ACC112 (cell line): ENCODE measurements at regions not wholly inside any gene's neighbourhood (a gene's known extent, or its start where the extent isn't known, plus 50 kb on each side); places are given as distances from the start of the nearest gene placed in this dataset.
"Not testable (repeated sequence)": the region's sequence is repeated elsewhere in the genome, so short reads cannot be mapped to it uniquely, and the experiment has no call there.

ENCODE experiments used
- H2AFZ ChIP-seq: fragments of 200-600 bp; sonication (generic); one replicate; pipeline ENCODE4 v1.6.0; 2017; ENCODE audit warnings: antibody characterized with exemption, low read length; ENCODE audit not compliant: unreplicated experiment
- H3K27ac ChIP-seq: fragments of 200-600 bp; sonication (generic); 2 replicates; pipeline ENCODE4 v1.5.1; 2014; ENCODE audit warnings: low read depth, mild to moderate bottlenecking, antibody characterized with exemption, low read length, moderate library complexity
- H3K27me3 ChIP-seq: fragments of 200-600 bp; sonication (generic); 2 replicates; pipeline ENCODE4 v1.6.1; 2014; ENCODE audit warnings: mild to moderate bottlenecking, antibody characterized with exemption, low read length, moderate library complexity, mixed read lengths; ENCODE audit not compliant: insufficient read depth
- H3K36me3 ChIP-seq: fragments of 200-600 bp; sonication (generic); 2 replicates; pipeline ENCODE4 v1.6.1; 2016; ENCODE audit warnings: mild to moderate bottlenecking, antibody characterized with exemption, low read length, moderate library complexity, mixed read lengths; ENCODE audit not compliant: insufficient read depth
- H3K4me1 ChIP-seq: fragments of 200-600 bp; sonication (generic); one replicate; pipeline ENCODE4 v1.6.1; 2016; ENCODE audit warnings: low read length, mixed read lengths; ENCODE audit not compliant: insufficient read depth, unreplicated experiment, control insufficient read depth
- H3K4me3 ChIP-seq: fragments of 200-600 bp; sonication (generic); 2 replicates; pipeline ENCODE4 v1.5.1; 2014; ENCODE audit warnings: mild to moderate bottlenecking, low read depth, low read length
- H3K79me2 ChIP-seq: fragments of 200-600 bp; sonication (generic); one replicate; pipeline ENCODE4 v1.6.0; 2016; ENCODE audit warnings: low read length; ENCODE audit not compliant: control insufficient read depth, unreplicated experiment, insufficient read depth

GRCh38 chrX:116290359-116290758 is 119.8 kb downstream of the AGTR2 start:
- Histone ChIP-seq H3K27ac (no peak overlapping the region), H2AFZ (no peak overlapping the region), H3K79me2 (no peaks in the 10 kb centered on the region), H3K4me1 (peaks cover 4% of the 10 kb centered on the region), H3K4me3 (no peak overlapping the region), H3K27me3 (no peaks in the 10 kb centered on the region), H3K36me3 (no peaks in the 10 kb centered on the region)

GRCh38 chrX:116292183-116292582 is 121.6 kb downstream of the AGTR2 start:
- H3K79me2 ChIP-seq, result no peaks in the 10 kb centered on the region
- no peak overlapping the region for H3K4me3 ChIP-seq
- peaks cover 3% of the 10 kb centered on the region for H3K4me1 ChIP-seq
- H3K27me3 ChIP-seq, result no peaks in the 10 kb centered on the region
- no peaks in the 10 kb centered on the region for H3K36me3 ChIP-seq
- no peak overlapping the region for H3K27ac ChIP-seq
- H2AFZ ChIP-seq, result no peak overlapping the region

GRCh38 chrX:116298956-116299355 is 128.4 kb downstream of the AGTR2 start:
- Histone ChIP-seq H3K27me3 (no peaks in the 10 kb centered on the region), H3K4me3 (no peak overlapping the region), H3K79me2 (no peaks in the 10 kb centered on the region), H3K36me3 (no peaks in the 10 kb centered on the region), H3K27ac (no peak overlapping the region), H3K4me1 (no peaks in the 10 kb centered on the region), H2AFZ (no peak overlapping the region)

GRCh38 chrX:116306218-116306617 is 130.2 kb upstream of the SLC6A14 start:
- H3K36me3 ChIP-seq, result no peaks in the 10 kb centered on the region
- H3K4me3 ChIP-seq, result no peak overlapping the region
- H2AFZ ChIP-seq, result no peak overlapping the region
- no peaks in the 10 kb centered on the region for H3K27me3 ChIP-seq
- no peaks in the 10 kb centered on the region for H3K4me1 ChIP-seq
- no peak overlapping the region for H3K27ac ChIP-seq
- H3K79me2 ChIP-seq, result no peaks in the 10 kb centered on the region

- Histone ChIP-seq H3K27ac (no peak overlapping the region), H3K4me3 (no peak overlapping the region)
Measured at GRCh38 chrX:116317409-116317808, 119.0 kb upstream of the SLC6A14 start.

GRCh38 chrX:116318672-116319071 is 117.7 kb upstream of the SLC6A14 start:
- H3K36me3 ChIP-seq, result no peaks in the 10 kb centered on the region
- no peak overlapping the region for H3K27ac ChIP-seq
- no peaks in the 10 kb centered on the region for H3K27me3 ChIP-seq
- H3K4me1 ChIP-seq, result peaks cover 2% of the 10 kb centered on the region
- no peaks in the 10 kb centered on the region for H3K79me2 ChIP-seq
- H2AFZ ChIP-seq, result no peak overlapping the region
- H3K4me3 ChIP-seq, result no peak overlapping the region

More at GRCh38 chrX:116317409-116317808, 119.0 kb upstream of the SLC6A14 start:
- Histone ChIP-seq H3K4me1 (peaks cover 2% of the 10 kb centered on the region), H3K36me3 (no peaks in the 10 kb centered on the region), H2AFZ (no peak overlapping the region), H3K79me2 (no peaks in the 10 kb centered on the region), H3K27me3 (no peaks in the 10 kb centered on the region)

- Histone ChIP-seq H3K4me3 (no peak overlapping the region), H3K79me2 (no peaks in the 10 kb centered on the region), H3K27me3 (no peaks in the 10 kb centered on the region), H3K4me1 (peaks cover 2% of the 10 kb centered on the region), H3K36me3 (no peaks in the 10 kb centered on the region), H2AFZ (no peak overlapping the region), H3K27ac (no peak overlapping the region)
Measured at GRCh38 chrX:116321711-116322110, 114.7 kb upstream of the SLC6A14 start.

- H3K4me1 ChIP-seq, H2AFZ ChIP-seq, H3K79me2 ChIP-seq: not testable (repeated sequence)
Measured at GRCh38 chrX:116332026-116332425, 104.4 kb upstream of the SLC6A14 start.

GRCh38 chrX:116334797-116335196 is 101.6 kb upstream of the SLC6A14 start:
- not testable (repeated sequence) for H3K4me1 ChIP-seq, H3K36me3 ChIP-seq, H2AFZ ChIP-seq, H3K27ac ChIP-seq, H3K4me3 ChIP-seq, H3K79me2 ChIP-seq, H3K27me3 ChIP-seq

More at GRCh38 chrX:116332026-116332425, 104.4 kb upstream of the SLC6A14 start:
- H3K27me3 ChIP-seq, H3K4me3 ChIP-seq, H3K36me3 ChIP-seq, H3K27ac ChIP-seq: not testable (repeated sequence)

- Histone ChIP-seq H3K36me3 (no peaks in the 10 kb centered on the region), H3K27ac (no peak overlapping the region), H3K79me2 (no peaks in the 10 kb centered on the region), H3K4me3 (no peak overlapping the region), H2AFZ (no peak overlapping the region), H3K27me3 (no peaks in the 10 kb centered on the region), H3K4me1 (no peaks in the 10 kb centered on the region)
Measured at GRCh38 chrX:116339407-116339806, 97.0 kb upstream of the SLC6A14 start.

- Histone ChIP-seq H2AFZ (no peak overlapping the region), H3K4me3 (no peak overlapping the region), H3K27ac (no peak overlapping the region), H3K36me3 (no peaks in the 10 kb centered on the region), H3K27me3 (no peaks in the 10 kb centered on the region), H3K79me2 (no peaks in the 10 kb centered on the region), H3K4me1 (no peaks in the 10 kb centered on the region)
Measured at GRCh38 chrX:116342903-116343302, 93.5 kb upstream of the SLC6A14 start.
